Right cardiac atrium (tissue), 5 donors: ENCODE measurements at regions not wholly inside any gene's neighbourhood (a gene's known extent, or its start where the extent isn't known, plus 50 kb on each side); places are given as distances from the start of the nearest gene placed in this dataset.
"Not testable (repeated sequence)": the region's sequence is repeated elsewhere in the genome, so short reads cannot be mapped to it uniquely, and the experiment has no call there.

Source experiments
- ATAC-seq, 2 donors: fragments of 200-7000 bp; cut with Tn5 transposase; one replicate each; pipeline versions ENCODE4 v1.8.0 to v1.9.1; 2020; ENCODE audit warnings: moderate library complexity in 2 of 2, mild to moderate bottlenecking in 1 of 2
- DNase-seq, 3 donors: peaks; one replicate each; pipeline ENCODE4 v3.0.0-alpha.2; 2020
- H3K27ac ChIP-seq: one replicate; pipeline ENCODE4 v1.5.1; 2013; ENCODE audit warnings: mild to moderate bottlenecking, low read length, control low read depth, moderate library complexity
- H3K27me3 ChIP-seq: one replicate; pipeline ENCODE4 v1.6.1; 2013; ENCODE audit not compliant: control insufficient read depth, insufficient read depth
- H3K4me1 ChIP-seq: one replicate; pipeline ENCODE4 v1.6.1; 2013; ENCODE audit warnings: low read length; ENCODE audit not compliant: control insufficient read depth, insufficient read depth
- H3K4me3 ChIP-seq: one replicate; pipeline ENCODE4 v1.5.1; 2013; ENCODE audit warnings: low read length, control low read depth
- H3K9me3 ChIP-seq: one replicate; pipeline ENCODE4 v1.6.1; 2013; ENCODE audit warnings: low read length; ENCODE audit not compliant: control insufficient read depth
- whole genome bisulfite sequencing: extraction: QIAGEN DNeasy Blood & Tissue Kit; methylation state at CpG from one replicate; pipeline ENCODE4 v1.1.7; 2013; 5-methylcytosine and 5-hydroxymethylcytosine counted together
- intact Hi-C, 4 donors: fragments of 100-400 bp; cut with DNase I; formaldehyde crosslinking; loops; one replicate each; pipeline versions ENCODE4 v1.11.0 to v1.14.0; 2022 to 2023
- donor health status: healthy with polysubstance abuse.
- donor health status: DM: no; HTN: yes; CAD: no.
- donor health status: DM: no; HTN: no; CAD: no.
- donor health status: DM: no; HTN: yes; CAD: no; lungs with severe emphysema.
- donor health status: DM: yes; HTN: yes; CAD: no.

GRCh38 chr12:123047892-123048291 lies 67.4 kb downstream of the ARL6IP4 start:
- intact Hi-C loops: loop anchor here in 3 of 4 donors (10.0 kb wide), 1 partner anchor 187 kb away; the partner anchor contains the start of genes MPHOSPH9 (in 3 of the 3) and MTRFR (in 3 of the 3)
- DNase-seq, ATAC-seq, H3K27me3 ChIP-seq, H3K27ac ChIP-seq, H3K4me3 ChIP-seq, H3K9me3 ChIP-seq: not testable (repeated sequence)
- peaks cover 27% of the 10 kb centered on the region for H3K4me1 ChIP-seq
- 91% methylated on average over 3 of the region's 3 CpGs for WGBS

GRCh38 chr12:123047289-123047688 lies 66.8 kb downstream of the ARL6IP4 start:
- H3K27ac ChIP-seq: no peak overlapping the region

GRCh38 chr12:123046431-123046830 lies 66.0 kb downstream of the ARL6IP4 start:
- Histone ChIP-seq H3K27me3 (no peaks in the 10 kb centered on the region), H3K4me3 (no peak overlapping the region), H3K27ac (no peak overlapping the region), H3K9me3 (no peaks in the 10 kb centered on the region), H3K4me1 (peaks cover 27% of the 10 kb centered on the region)
- DNase-seq (no peak), ATAC-seq (no peak)
- intact Hi-C loops: loop anchor here in 3 of 4 donors (10.0 kb wide), 1 partner anchor 188 kb away; the partner anchor contains the start of genes MPHOSPH9 (in 3 of the 3) and MTRFR (in 3 of the 3)
- 81% methylated on average over 3 of the region's 3 CpGs for WGBS

More at GRCh38 chr12:123047289-123047688, 66.8 kb downstream of the ARL6IP4 start:
- WGBS: 64% methylated on average over 1 of the region's 1 CpG
- no peak overlapping the region for H3K4me3 ChIP-seq
- no peaks in the 10 kb centered on the region for H3K27me3 ChIP-seq
- intact Hi-C loops: loop anchor here in 3 of 4 donors (10.0 kb wide), 1 partner anchor 188 kb away; the partner anchor contains the start of genes MPHOSPH9 (in 3 of the 3) and MTRFR (in 3 of the 3)
- ATAC-seq (no peak), DNase-seq (no peak)
- H3K4me1 ChIP-seq: peaks cover 27% of the 10 kb centered on the region
- no peaks in the 10 kb centered on the region for H3K9me3 ChIP-seq

GRCh38 chr12:123045678-123046077 lies 65.2 kb downstream of the ARL6IP4 start:
- Histone ChIP-seq H3K27ac (no peak overlapping the region), H3K9me3 (no peaks in the 10 kb centered on the region), H3K4me3 (no peak overlapping the region), H3K27me3 (no peaks in the 10 kb centered on the region), H3K4me1 (peaks cover 25% of the 10 kb centered on the region)
- 82% methylated on average over 7 of the region's 7 CpGs for WGBS
- intact Hi-C loops: loop anchor here in 3 of 4 donors (2.0 to 10.0 kb wide), 2 partner anchors 105 to 189 kb away; partner anchors contain the start of genes MPHOSPH9 (in 3 of the 3), MTRFR (in 3 of the 3) and PITPNM2 (in 1 of the 3)
- ATAC-seq: no peak
- peak in 2 of 3 donors; percentile 22 to 53 for DNase-seq

- Histone ChIP-seq H3K4me1 (peaks cover 17% of the 10 kb centered on the region), H3K27me3 (no peaks in the 10 kb centered on the region), H3K4me3 (no peak overlapping the region), H3K9me3 (no peaks in the 10 kb centered on the region), H3K27ac (peak overlapping the region; percentile 8)
- ATAC-seq (no peak), DNase-seq (no peak)
- WGBS: 38% methylated on average over 1 of the region's 1 CpG
- intact Hi-C loops: loop anchor here in 3 of 4 donors (2.0 to 10.0 kb wide), 3 partner anchors 106 to 190 kb away; partner anchors contain the start of genes MPHOSPH9 (in 3 of the 3), MTRFR (in 3 of the 3) and PITPNM2 (in 2 of the 3)
Observed at GRCh38 chr12:123044351-123044750, 63.9 kb downstream of the ARL6IP4 start.

GRCh38 chr12:123043536-123044001 lies 63.1 kb downstream of the ARL6IP4 start:
- Histone ChIP-seq H3K27ac (no peak overlapping the region), H3K4me1 (peaks cover 13% of the 10 kb centered on the region), H3K9me3 (no peaks in the 10 kb centered on the region), H3K27me3 (no peaks in the 10 kb centered on the region), H3K4me3 (no peak overlapping the region)
- ATAC-seq (peak; percentile 87 to 90), DNase-seq (peak; percentile 79 to 94 (median 94))
- WGBS: 22% methylated on average over 7 of the region's 7 CpGs
- intact Hi-C loops: loop anchor here in 3 of 4 donors (2.0 to 10.0 kb wide), 3 partner anchors 107 to 191 kb away; partner anchors contain the start of genes MPHOSPH9 (in 3 of the 3), MTRFR (in 3 of the 3) and PITPNM2 (in 3 of the 3)

- no peak overlapping the region for H3K4me3 ChIP-seq
- ATAC-seq: no peak
- H3K27me3 ChIP-seq: no peaks in the 10 kb centered on the region
- no peaks in the 10 kb centered on the region for H3K9me3 ChIP-seq
- no peak for DNase-seq
- no peak overlapping the region for H3K27ac ChIP-seq
- 62% methylated on average over 2 of the region's 2 CpGs for WGBS
- intact Hi-C loops: loop anchor here in 3 of 4 donors (2.0 to 10.0 kb wide), 3 partner anchors 108 to 192 kb away; partner anchors contain the start of genes MPHOSPH9 (in 3 of the 3), MTRFR (in 3 of the 3) and PITPNM2 (in 2 of the 3)
- peaks cover 13% of the 10 kb centered on the region for H3K4me1 ChIP-seq
Observed at GRCh38 chr12:123042833-123043232, 62.4 kb downstream of the ARL6IP4 start.

- H3K27me3 ChIP-seq: no peaks in the 10 kb centered on the region
- H3K4me1 ChIP-seq: peaks cover 13% of the 10 kb centered on the region
- H3K4me3 ChIP-seq: no peak overlapping the region
- peak; percentile 29 to 68 for ATAC-seq
- no peak overlapping the region for H3K27ac ChIP-seq
- DNase-seq: peak; percentile 49 to 68 (median 66)
- no peaks in the 10 kb centered on the region for H3K9me3 ChIP-seq
- 59% methylated on average over 17 of the region's 17 CpGs for WGBS
- intact Hi-C loops: loop anchor here in 3 of 4 donors (2.0 to 10.0 kb wide), 3 partner anchors 109 to 193 kb away; partner anchors contain the start of genes MPHOSPH9 (in 3 of the 3), MTRFR (in 3 of the 3) and PITPNM2 (in 2 of the 3)
Observed at GRCh38 chr12:123041811-123042655, 61.6 kb downstream of the ARL6IP4 start.

GRCh38 chr12:123041042-123041531 lies 60.6 kb downstream of the ARL6IP4 start:
- DNase-seq (peak in 1 of 3 donors; percentile 1), ATAC-seq (no peak)
- Histone ChIP-seq H3K4me3 (no peak overlapping the region), H3K4me1 (peaks cover 13% of the 10 kb centered on the region), H3K27ac (no peak overlapping the region), H3K9me3 (no peaks in the 10 kb centered on the region), H3K27me3 (no peaks in the 10 kb centered on the region)
- intact Hi-C loops: loop anchor here in 3 of 4 donors (5.0 to 10.0 kb wide), 2 partner anchors 111 to 194 kb away; partner anchors contain the start of genes MPHOSPH9 (in 3 of the 3), MTRFR (in 3 of the 3) and PITPNM2 (in 1 of the 3)
- 82% methylated on average over 3 of the region's 3 CpGs for WGBS

GRCh38 chr12:123040106-123040505 lies 59.6 kb downstream of the ARL6IP4 start:
- Histone ChIP-seq H3K9me3 (no peaks in the 10 kb centered on the region), H3K27me3 (no peaks in the 10 kb centered on the region), H3K4me3 (no peak overlapping the region), H3K27ac (no peak overlapping the region), H3K4me1 (peaks cover 12% of the 10 kb centered on the region)
- intact Hi-C loops: loop anchor here in 3 of 4 donors (5.0 to 10.0 kb wide), 2 partner anchors 112 to 195 kb away; partner anchors contain the start of genes MPHOSPH9 (in 3 of the 3), MTRFR (in 3 of the 3) and PITPNM2 (in 1 of the 3)
- 82% methylated on average over 2 of the region's 2 CpGs for WGBS
- DNase-seq (no peak), ATAC-seq (no peak)
